Neural crest cell (in vitro differentiated cells): ENCODE measurements at regions not wholly inside any gene's neighbourhood (a gene's known extent, or its start where the extent isn't known, plus 50 kb on each side); places are given as distances from the start of the nearest gene placed in this dataset.

Source experiments
- DNase-seq: peaks from one replicate; pipeline ENCODE4 v3.0.0; 2021; ENCODE audit warnings: low read depth, mixed read lengths, low spot score
- H3K27ac Mint-ChIP-seq: one replicate; pipeline ENCODE4 v1.8.0; 2021; ENCODE audit warnings: mild to moderate bottlenecking, mixed read lengths; ENCODE audit not compliant: unreplicated experiment
- H3K27me3 Mint-ChIP-seq: 2 replicates; pipeline ENCODE4 v1.8.0; 2021; ENCODE audit warnings: low read depth, mild to moderate bottlenecking, mixed read lengths
- H3K36me3 Mint-ChIP-seq: 2 replicates; pipeline ENCODE4 v1.8.0; 2021; ENCODE audit warnings: low read depth, mild to moderate bottlenecking, mixed read lengths
- H3K4me1 Mint-ChIP-seq: 2 replicates; pipeline ENCODE4 v1.8.0; 2021; ENCODE audit warnings: mixed read lengths
- H3K4me3 Mint-ChIP-seq: one replicate; pipeline ENCODE4 v1.8.0; 2021; ENCODE audit warnings: mild to moderate bottlenecking, mixed read lengths
- H3K9me3 Mint-ChIP-seq: 2 replicates; pipeline ENCODE4 v1.8.0; 2021; ENCODE audit warnings: mixed read lengths
- CTCF ChIP-seq: fragments of 200-600 bp; sonication (generic); conservative IDR thresholded peaks from 2 replicates; pipeline ENCODE4 v1.5.0; 2021; ENCODE audit warnings: antibody characterized with exemption, mild to moderate bottlenecking

DNA sequence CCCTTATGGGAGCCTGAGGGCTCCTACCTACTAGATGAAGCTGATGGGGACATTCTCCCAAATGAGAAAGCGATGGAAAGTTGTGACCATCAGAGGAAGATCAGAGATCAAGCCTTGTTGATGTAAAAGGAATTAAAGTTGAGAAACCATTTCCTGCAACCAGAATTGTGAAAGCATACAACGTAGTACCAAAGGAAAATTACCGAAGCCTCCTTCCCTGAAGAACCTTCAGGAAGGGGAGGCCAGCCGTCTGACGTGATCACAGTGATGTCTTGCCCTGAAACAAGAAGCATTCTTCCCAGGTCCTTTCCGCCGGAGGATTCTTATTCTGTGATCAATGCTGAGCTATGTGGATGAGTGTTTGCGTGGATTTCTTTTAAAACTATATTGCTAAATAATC is 211.6 kb upstream of the TNP1 start:
- Mint-ChIP-seq H3K4me1 (peaks cover 15% of the 10 kb centered on the region), H3K9me3 (peaks cover 6% of the 10 kb centered on the region), H3K27me3 (no peaks in the 10 kb centered on the region), H3K27ac (no peak overlapping the region), H3K36me3 (peaks cover 8% of the 10 kb centered on the region), H3K4me3 (no peak overlapping the region)
- DNase-seq: no peak
- no peak for TF ChIP-seq CTCF

- no peak overlapping the region for H3K4me3 Mint-ChIP-seq
- DNase-seq: no peak
Observed at GRCh38 chr2:217070611-217071010, 210.7 kb upstream of the TNP1 start.

DNA sequence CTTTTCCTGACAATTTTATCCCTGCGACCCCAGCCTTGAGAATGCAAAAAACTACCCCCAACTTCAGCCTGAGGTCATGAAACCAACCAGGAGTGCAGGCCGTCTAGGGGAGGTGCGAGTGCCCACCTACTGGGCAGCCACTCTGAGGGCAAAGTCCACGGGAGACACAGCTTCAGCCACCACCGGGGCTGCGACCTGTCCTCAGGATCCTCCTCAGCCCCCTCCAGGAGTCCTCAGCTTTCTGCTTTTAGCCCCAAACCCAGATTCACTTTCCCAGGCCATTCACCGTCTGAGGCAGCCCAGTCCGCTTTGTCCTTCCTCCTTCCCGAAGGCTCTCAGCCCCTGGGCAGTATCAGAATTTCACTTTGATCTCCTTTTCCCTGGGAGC is 210.2 kb upstream of the TNP1 start:
- peak overlapping the region; percentile 35 for H3K4me3 Mint-ChIP-seq

More at GRCh38 chr2:217070611-217071010, 210.7 kb upstream of the TNP1 start:
- Mint-ChIP-seq H3K27me3 (no peaks in the 10 kb centered on the region), H3K9me3 (peaks cover 6% of the 10 kb centered on the region), H3K4me1 (peaks cover 15% of the 10 kb centered on the region), H3K36me3 (peaks cover 8% of the 10 kb centered on the region), H3K27ac (no peak overlapping the region)
- no peak for TF ChIP-seq CTCF

DNA sequence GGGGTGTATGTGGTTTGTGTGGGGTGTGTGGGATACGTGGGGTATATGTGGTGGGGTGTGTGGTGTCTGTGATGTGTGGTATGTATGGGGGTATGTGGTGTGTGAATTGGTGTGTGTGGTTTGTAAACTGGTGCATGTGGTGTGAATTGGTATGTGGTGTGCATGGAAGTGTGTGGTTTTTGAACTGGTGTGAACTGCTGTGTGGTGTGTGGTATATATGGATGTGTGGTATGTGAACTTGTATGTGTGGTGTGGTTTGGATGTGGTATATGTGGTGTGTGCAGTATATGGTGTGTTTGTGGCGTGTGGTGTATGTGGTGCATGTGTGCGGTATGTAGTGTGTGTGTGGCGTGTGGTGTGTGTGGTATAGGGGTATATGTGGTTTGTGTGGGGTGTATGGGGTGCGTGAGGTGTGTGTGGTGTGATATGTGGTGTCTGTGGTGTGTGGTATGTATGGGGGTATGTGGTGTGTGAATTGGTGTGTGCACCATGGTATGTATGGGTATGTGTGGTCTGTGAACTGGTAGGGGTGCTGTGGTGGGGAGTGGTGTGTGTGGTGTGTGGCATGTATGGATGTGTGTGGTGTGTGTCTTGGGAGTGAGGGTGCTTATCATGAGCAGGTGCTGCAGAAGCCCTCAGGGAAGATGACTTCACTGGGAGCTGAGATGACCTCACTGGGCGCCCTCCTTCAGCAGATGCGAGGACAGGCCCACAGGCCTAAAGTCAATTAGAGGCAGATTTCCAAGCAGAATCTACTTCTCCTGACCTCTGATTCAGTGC is 209.6 kb upstream of the TNP1 start:
- H3K36me3 Mint-ChIP-seq: peaks cover 8% of the 10 kb centered on the region
- TF ChIP-seq CTCF: no peak
- H3K27me3 Mint-ChIP-seq: no peaks in the 10 kb centered on the region
- H3K9me3 Mint-ChIP-seq: peaks cover 6% of the 10 kb centered on the region
- no peak for DNase-seq
- no peak overlapping the region for H3K27ac Mint-ChIP-seq
- H3K4me3 Mint-ChIP-seq: no peak overlapping the region
- H3K4me1 Mint-ChIP-seq: peaks cover 11% of the 10 kb centered on the region

More for the DNA sequence above, 210.2 kb upstream of the TNP1 start:
- no peak overlapping the region for H3K27ac Mint-ChIP-seq
- TF ChIP-seq CTCF: no peak
- no peaks in the 10 kb centered on the region for H3K27me3 Mint-ChIP-seq
- peaks cover 6% of the 10 kb centered on the region for H3K9me3 Mint-ChIP-seq
- peaks cover 9% of the 10 kb centered on the region for H3K4me1 Mint-ChIP-seq
- no peak for DNase-seq
- peaks cover 8% of the 10 kb centered on the region for H3K36me3 Mint-ChIP-seq

DNA sequence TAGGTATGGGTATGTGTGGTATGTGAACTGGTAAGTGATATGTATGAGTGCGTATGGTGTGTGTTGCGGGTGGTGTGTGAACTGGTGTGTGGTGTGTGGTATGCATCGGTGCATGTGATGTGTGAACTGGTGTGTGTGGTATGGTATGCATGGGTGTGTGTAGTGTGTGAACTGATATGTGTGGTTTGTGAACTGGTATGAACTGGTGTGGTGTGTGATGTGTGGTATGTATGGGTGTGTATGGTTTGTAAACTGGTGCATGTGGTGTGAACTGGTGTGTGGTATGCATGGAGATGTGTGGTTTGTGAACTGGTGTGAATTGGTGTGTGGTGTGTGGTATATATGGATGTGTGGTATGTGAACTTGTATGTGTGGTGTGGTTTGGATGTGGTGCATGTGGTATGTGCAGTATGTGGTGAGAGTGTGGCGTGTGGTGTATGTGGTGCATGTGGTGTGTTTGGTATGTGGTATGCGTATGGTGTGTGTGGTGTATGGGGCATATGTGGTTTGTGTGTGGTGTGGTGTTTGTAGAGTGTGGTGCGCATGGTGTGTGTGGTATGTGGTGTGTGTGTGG is 208.9 kb upstream of the TNP1 start:
- peaks cover 6% of the 10 kb centered on the region for H3K9me3 Mint-ChIP-seq
- no peak for DNase-seq
- no peak overlapping the region for H3K27ac Mint-ChIP-seq
- H3K4me3 Mint-ChIP-seq: no peak overlapping the region
- peaks cover 18% of the 10 kb centered on the region for H3K4me1 Mint-ChIP-seq
- TF ChIP-seq CTCF: no peak
- no peaks in the 10 kb centered on the region for H3K27me3 Mint-ChIP-seq
- H3K36me3 Mint-ChIP-seq: peaks cover 8% of the 10 kb centered on the region
